ENCODE measurements at regions not wholly inside any gene's neighbourhood (a gene's known extent, or its start where the extent isn't known, plus 50 kb on each side); places are given as distances from the start of the nearest gene placed in this dataset.

DNA sequence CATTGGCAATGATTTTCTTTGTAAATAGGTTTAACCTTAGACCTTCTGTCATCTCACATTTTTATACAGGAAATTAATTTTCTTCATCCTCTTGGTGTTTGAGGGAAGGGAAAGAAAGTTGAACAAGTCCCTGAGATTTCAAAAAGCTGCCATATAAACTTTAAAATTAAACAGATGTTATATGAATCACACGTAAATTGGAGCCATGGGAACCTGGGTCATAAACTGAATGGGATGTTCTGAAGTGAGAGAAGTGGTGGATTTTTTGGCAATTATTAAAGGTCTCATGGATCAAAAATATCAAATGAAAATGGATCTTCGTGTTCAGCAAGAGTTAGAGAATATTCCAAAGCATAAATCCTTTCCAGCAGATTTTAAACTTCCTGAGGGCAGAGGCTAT is 242.2 kb downstream of the DMRT2 start:
- Histone ChIP-seq H2BK120ac (ENCODE audit: low read depth, low read length) (no peak overlapping the region), H2AFZ (ENCODE audit: low read length) (no peak overlapping the region), H3K4me2 (ENCODE audit: insufficient read depth, low read length, poor library complexity, severe bottlenecking) (no peak overlapping the region), H3K36me3 (replicated peaks in 1 of 2; ENCODE audit: control insufficient read depth in 2 of 2, insufficient read depth in 2 of 2, low read length in 2 of 2) (no peaks in the 10 kb centered on the region), H2AK5ac (ENCODE audit: low read depth, low read length) (no peak overlapping the region), H3K79me1 (ENCODE audit: low read depth, low read length) (no peaks in the 10 kb centered on the region), H2BK5ac (ENCODE audit: low read length) (no peak overlapping the region), H4K91ac (ENCODE audit: low read depth, low read length, poor library complexity) (no peak overlapping the region), H3K4ac (ENCODE audit: low read length) (no peak overlapping the region), H3K23ac (ENCODE audit: low read depth, low read length, poor library complexity) (no peak overlapping the region), H2BK12ac (ENCODE audit: low read length) (no peak overlapping the region), H3K27me3 (ENCODE audit: control insufficient read depth in 3 of 3, insufficient read depth in 3 of 3, low read depth in 1 of 3, low read length in 3 of 3) (no peaks in the 10 kb centered on the region), H3K4me3 (ENCODE audit: low read length in 2 of 2) (no peak overlapping the region), H3K18ac (ENCODE audit: low read length) (no peak overlapping the region), H2BK15ac (ENCODE audit: low read length) (no peak overlapping the region), H4K8ac (ENCODE audit: low read depth, low read length) (no peak overlapping the region), H3K14ac (ENCODE audit: low read length) (no peak overlapping the region), H3K9ac (ENCODE audit: low read depth, low read length, poor library complexity) (no peak overlapping the region), H3K4me1 (ENCODE audit: control insufficient read depth in 2 of 2, insufficient read depth in 1 of 2, low read depth in 1 of 2, low read length in 2 of 2) (no peaks in the 10 kb centered on the region), H3K9me3 (replicated peaks in 1 of 2; ENCODE audit: control insufficient read depth in 2 of 2, insufficient read depth in 1 of 2, low read depth in 1 of 2, low read length in 2 of 2) (peaks cover 0 to 1% of the 10 kb centered on the region in 2 donors), H3K27ac (replicated peaks; ENCODE audit: low read length) (no peak overlapping the region)
- DNase-seq (ENCODE audit: low spot score), result no peak
- WGBS, 2 donors (ENCODE audit: extremely low coverage in 2 of 2, insufficient read length in 2 of 2, insufficient replicate concordance in 1 of 2), result no CpG with 5 or more reads among the region's 2 CpGs

DNA sequence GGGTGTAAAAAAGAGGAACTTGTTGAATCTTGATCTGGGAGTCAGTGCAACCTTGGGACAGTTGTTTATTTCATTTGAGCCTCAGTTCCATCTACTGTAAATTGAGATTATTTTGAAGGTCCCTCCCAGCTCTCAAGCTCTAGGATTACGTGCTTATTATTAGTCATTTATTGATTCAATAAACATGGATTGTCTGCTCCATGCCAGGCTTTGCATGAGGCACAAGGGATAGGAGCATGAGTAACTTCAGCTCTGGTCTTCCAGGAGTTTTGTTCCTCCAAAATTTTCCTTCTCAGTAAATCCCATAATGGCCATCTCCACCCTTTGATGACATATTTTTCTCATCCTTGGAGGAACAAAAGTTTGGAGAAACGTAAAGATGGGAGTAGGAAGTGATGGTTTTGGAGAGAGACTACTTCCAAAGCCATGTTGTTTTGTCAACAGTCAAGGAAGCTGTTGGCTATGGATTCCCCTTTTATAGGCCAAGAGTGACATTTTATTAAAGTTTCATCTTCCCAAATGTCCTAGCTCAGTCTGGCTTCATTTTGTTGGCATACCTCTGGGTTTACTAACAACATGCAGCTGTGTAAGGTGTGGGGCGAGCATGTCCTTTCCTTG is 244.6 kb downstream of the DMRT2 start:
- no peak overlapping the region for H2AK5ac ChIP-seq (ENCODE audit: low read depth, low read length)
- H3K18ac ChIP-seq (ENCODE audit: low read length), result no peak overlapping the region
- no peak overlapping the region for H4K91ac ChIP-seq (ENCODE audit: low read depth, low read length, poor library complexity)
- no peak overlapping the region for H2BK12ac ChIP-seq (ENCODE audit: low read length)
- H3K9me3 ChIP-seq (replicated peaks in 1 of 2; ENCODE audit: control insufficient read depth in 2 of 2, insufficient read depth in 1 of 2, low read depth in 1 of 2, low read length in 2 of 2), result peaks cover 0 to 1% of the 10 kb centered on the region in 2 donors
- no peak overlapping the region for H2AFZ ChIP-seq (ENCODE audit: low read length)
- WGBS, 2 donors (ENCODE audit: extremely low coverage in 2 of 2, insufficient read length in 2 of 2, insufficient replicate concordance in 1 of 2), result 100% methylated on average over 1 of the region's 3 CpGs; no CpG with 5 or more reads in 1 of the 2 donors
- no peak overlapping the region for H3K23ac ChIP-seq (ENCODE audit: low read depth, low read length, poor library complexity)
- H3K14ac ChIP-seq (ENCODE audit: low read length), result no peak overlapping the region
- no peak for DNase-seq (ENCODE audit: low spot score)
- no peak overlapping the region for H2BK15ac ChIP-seq (ENCODE audit: low read length)
- no peak overlapping the region for H3K27ac ChIP-seq (replicated peaks; ENCODE audit: low read length)
- no peak overlapping the region for H4K8ac ChIP-seq (ENCODE audit: low read depth, low read length)
- no peak overlapping the region for H3K4ac ChIP-seq (ENCODE audit: low read length)
- H3K79me1 ChIP-seq (ENCODE audit: low read depth, low read length), result no peaks in the 10 kb centered on the region
- no peak overlapping the region for H3K9ac ChIP-seq (ENCODE audit: low read depth, low read length, poor library complexity)
- no peak overlapping the region for H3K4me3 ChIP-seq (ENCODE audit: low read length in 2 of 2)
- H3K27me3 ChIP-seq (ENCODE audit: control insufficient read depth in 3 of 3, insufficient read depth in 3 of 3, low read depth in 1 of 3, low read length in 3 of 3), result no peaks in the 10 kb centered on the region
- H2BK120ac ChIP-seq (ENCODE audit: low read depth, low read length), result no peak overlapping the region
- no peak overlapping the region for H3K4me2 ChIP-seq (ENCODE audit: insufficient read depth, low read length, poor library complexity, severe bottlenecking)
- H3K36me3 ChIP-seq (replicated peaks in 1 of 2; ENCODE audit: control insufficient read depth in 2 of 2, insufficient read depth in 2 of 2, low read length in 2 of 2), result no peaks in the 10 kb centered on the region
- no peak overlapping the region for H2BK5ac ChIP-seq (ENCODE audit: low read length)
- H3K4me1 ChIP-seq (ENCODE audit: control insufficient read depth in 2 of 2, insufficient read depth in 1 of 2, low read depth in 1 of 2, low read length in 2 of 2), result no peaks in the 10 kb centered on the region

DNA sequence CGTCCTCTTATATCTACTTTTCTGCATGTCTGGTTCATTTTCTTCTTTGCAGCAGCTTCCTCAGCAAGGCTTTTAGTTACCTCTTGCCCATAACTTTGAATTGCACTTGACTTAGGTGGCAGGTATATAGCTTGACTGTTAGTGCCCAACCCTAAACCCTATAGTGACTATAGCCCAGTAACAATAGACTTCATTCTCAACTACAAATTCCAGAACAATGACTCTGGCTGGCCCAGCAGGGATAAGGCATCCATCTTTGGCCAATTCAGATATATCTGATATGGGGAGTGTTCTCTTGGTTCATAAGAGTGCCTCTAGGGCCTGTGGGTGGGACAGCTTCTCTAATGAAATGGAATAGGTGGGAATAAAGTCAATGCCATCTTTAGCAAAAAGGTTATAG is 246.2 kb downstream of the DMRT2 start:
- no peak overlapping the region for H3K18ac ChIP-seq (ENCODE audit: low read length)
- H4K91ac ChIP-seq (ENCODE audit: low read depth, low read length, poor library complexity), result no peak overlapping the region
- no peak overlapping the region for H2BK15ac ChIP-seq (ENCODE audit: low read length)
- no peak overlapping the region for H3K4me2 ChIP-seq (ENCODE audit: insufficient read depth, low read length, poor library complexity, severe bottlenecking)
- H2BK12ac ChIP-seq (ENCODE audit: low read length), result no peak overlapping the region
- H3K27me3 ChIP-seq (ENCODE audit: control insufficient read depth in 3 of 3, insufficient read depth in 3 of 3, low read depth in 1 of 3, low read length in 3 of 3), result no peaks in the 10 kb centered on the region
- H3K27ac ChIP-seq (replicated peaks; ENCODE audit: low read length), result no peak overlapping the region
- no peak for DNase-seq (ENCODE audit: low spot score)
- H2AK5ac ChIP-seq (ENCODE audit: low read depth, low read length), result no peak overlapping the region
- H3K4me3 ChIP-seq (ENCODE audit: low read length in 2 of 2), result no peak overlapping the region
- no peaks in the 10 kb centered on the region for H3K36me3 ChIP-seq (replicated peaks in 1 of 2; ENCODE audit: control insufficient read depth in 2 of 2, insufficient read depth in 2 of 2, low read length in 2 of 2)
- no peak overlapping the region for H2AFZ ChIP-seq (ENCODE audit: low read length)
- H3K9ac ChIP-seq (ENCODE audit: low read depth, low read length, poor library complexity), result no peak overlapping the region
- H3K14ac ChIP-seq (ENCODE audit: low read length), result no peak overlapping the region
- WGBS, 2 donors (ENCODE audit: extremely low coverage in 2 of 2, insufficient read length in 2 of 2, insufficient replicate concordance in 1 of 2), result no CpG with 5 or more reads among the region's 1 CpG
- H2BK5ac ChIP-seq (ENCODE audit: low read length), result no peak overlapping the region
- no peak overlapping the region for H3K4ac ChIP-seq (ENCODE audit: low read length)
- H3K4me1 ChIP-seq (ENCODE audit: control insufficient read depth in 2 of 2, insufficient read depth in 1 of 2, low read depth in 1 of 2, low read length in 2 of 2), result no peaks in the 10 kb centered on the region
- H3K9me3 ChIP-seq (replicated peaks in 1 of 2; ENCODE audit: control insufficient read depth in 2 of 2, insufficient read depth in 1 of 2, low read depth in 1 of 2, low read length in 2 of 2), result peaks cover 0 to 1% of the 10 kb centered on the region in 2 donors
- no peak overlapping the region for H3K23ac ChIP-seq (ENCODE audit: low read depth, low read length, poor library complexity)
- H2BK120ac ChIP-seq (ENCODE audit: low read depth, low read length), result no peak overlapping the region
- H3K79me1 ChIP-seq (ENCODE audit: low read depth, low read length), result no peaks in the 10 kb centered on the region
- H4K8ac ChIP-seq (ENCODE audit: low read depth, low read length), result no peak overlapping the region

DNA sequence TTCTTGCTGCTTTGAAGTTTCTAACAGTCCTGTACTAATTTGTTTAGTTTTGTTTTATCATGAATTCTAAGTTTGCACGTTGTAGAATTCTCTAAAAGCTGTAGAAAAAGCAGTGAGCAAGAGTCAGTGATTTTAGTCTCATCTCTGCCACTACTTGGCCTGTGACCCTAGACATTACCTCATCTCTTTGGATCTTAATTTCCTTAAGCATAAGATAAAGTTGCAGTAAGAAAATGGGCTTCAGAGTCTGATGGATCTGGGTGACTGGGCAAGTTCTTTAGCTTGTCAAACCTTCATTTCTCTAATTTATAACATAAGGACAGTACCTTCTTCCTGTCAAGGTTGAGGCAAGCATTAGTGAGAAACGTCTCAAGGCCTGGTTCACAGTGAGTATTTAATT is 247.9 kb downstream of the DMRT2 start:
- Histone ChIP-seq H3K4ac (ENCODE audit: low read length) (no peak overlapping the region), H2AK5ac (ENCODE audit: low read depth, low read length) (no peak overlapping the region), H3K4me2 (ENCODE audit: insufficient read depth, low read length, poor library complexity, severe bottlenecking) (no peak overlapping the region), H3K23ac (ENCODE audit: low read depth, low read length, poor library complexity) (no peak overlapping the region), H3K4me1 (ENCODE audit: control insufficient read depth in 2 of 2, insufficient read depth in 1 of 2, low read depth in 1 of 2, low read length in 2 of 2) (no peaks in the 10 kb centered on the region), H3K9ac (ENCODE audit: low read depth, low read length, poor library complexity) (no peak overlapping the region), H3K27ac (replicated peaks; ENCODE audit: low read length) (no peak overlapping the region), H2BK12ac (ENCODE audit: low read length) (no peak overlapping the region), H3K79me1 (ENCODE audit: low read depth, low read length) (no peaks in the 10 kb centered on the region), H2BK120ac (ENCODE audit: low read depth, low read length) (no peak overlapping the region), H4K8ac (ENCODE audit: low read depth, low read length) (no peak overlapping the region), H4K91ac (ENCODE audit: low read depth, low read length, poor library complexity) (no peak overlapping the region), H3K36me3 (replicated peaks in 1 of 2; ENCODE audit: control insufficient read depth in 2 of 2, insufficient read depth in 2 of 2, low read length in 2 of 2) (no peaks in the 10 kb centered on the region), H2BK5ac (ENCODE audit: low read length) (no peak overlapping the region), H3K4me3 (ENCODE audit: low read length in 2 of 2) (no peak overlapping the region), H3K18ac (ENCODE audit: low read length) (no peak overlapping the region), H3K14ac (ENCODE audit: low read length) (no peak overlapping the region), H2AFZ (ENCODE audit: low read length) (no peak overlapping the region), H3K9me3 (replicated peaks in 1 of 2; ENCODE audit: control insufficient read depth in 2 of 2, insufficient read depth in 1 of 2, low read depth in 1 of 2, low read length in 2 of 2) (peaks cover 0 to under 1% of the 10 kb centered on the region in 2 donors), H2BK15ac (ENCODE audit: low read length) (no peak overlapping the region), H3K27me3 (ENCODE audit: control insufficient read depth in 3 of 3, insufficient read depth in 3 of 3, low read depth in 1 of 3, low read length in 3 of 3) (no peaks in the 10 kb centered on the region)
- no CpG with 5 or more reads among the region's 2 CpGs for whole genome bisulfite sequencing, 2 donors (ENCODE audit: extremely low coverage in 2 of 2, insufficient read length in 2 of 2, insufficient replicate concordance in 1 of 2)
- DNase-seq (ENCODE audit: low spot score), result no peak

All from neuronal stem cell (in vitro differentiated cells).